H9 (cell line): ENCODE measurements at regions not wholly inside any gene's neighbourhood (a gene's known extent, or its start where the extent isn't known, plus 50 kb on each side); places are given as distances from the start of the nearest gene placed in this dataset.
A peak's percentile ranks its signal among the peaks of the same experiment; 100 is the strongest.

Experiments
- DNase-seq: peaks from one replicate; pipeline ENCODE4 v3.0.0-alpha.2; 2017
- H2AFZ ChIP-seq: one replicate; pipeline ENCODE4 v1.6.1; 2013; ENCODE audit warnings: mild to moderate bottlenecking, low read length, control low read depth, moderate library complexity
- H2AK5ac ChIP-seq: 2 replicates; pipeline ENCODE4 v1.6.1; 2013; ENCODE audit warnings: low read length, control low read depth, mixed read lengths; ENCODE audit not compliant: insufficient read length
- H2BK120ac ChIP-seq: one replicate; pipeline ENCODE4 v1.6.1; 2013; ENCODE audit warnings: low read depth, mild to moderate bottlenecking, low read length, control low read depth, inconsistent platforms; ENCODE audit not compliant: poor library complexity, severe bottlenecking
- H2BK12ac ChIP-seq: 2 replicates; pipeline ENCODE4 v1.6.1; 2013; ENCODE audit warnings: low read length, control low read depth, mixed read lengths, low read depth; ENCODE audit not compliant: insufficient read length
- H2BK15ac ChIP-seq: 2 replicates; pipeline ENCODE4 v1.6.1; 2013; ENCODE audit warnings: low read depth, low read length, control low read depth
- H2BK20ac ChIP-seq: one replicate; pipeline ENCODE4 v1.6.1; 2013; ENCODE audit warnings: low read depth, mild to moderate bottlenecking, low read length, control low read depth, inconsistent platforms; ENCODE audit not compliant: poor library complexity, severe bottlenecking
- H2BK5ac ChIP-seq: 2 replicates; pipeline ENCODE4 v1.6.1; 2013; ENCODE audit warnings: low read length, control low read depth, mixed read lengths; ENCODE audit not compliant: insufficient read length
- H3K14ac ChIP-seq: 2 replicates; pipeline ENCODE4 v1.6.1; 2013; ENCODE audit warnings: low read length, control low read depth; ENCODE audit not compliant: insufficient read depth
- H3K18ac ChIP-seq: 2 replicates; pipeline ENCODE4 v1.6.1; 2013; ENCODE audit warnings: low read depth, mild to moderate bottlenecking, mixed read lengths, low read length, control low read depth; ENCODE audit not compliant: insufficient read length
- H3K23ac ChIP-seq: 2 replicates; pipeline ENCODE4 v1.6.1; 2013; ENCODE audit warnings: low read length, control low read depth, mixed read lengths, low read depth; ENCODE audit not compliant: insufficient read length
- H3K23me2 ChIP-seq: 2 replicates; pipeline ENCODE4 v1.6.1; 2013; ENCODE audit warnings: low read depth, mild to moderate bottlenecking, mixed read lengths, low read length, control low read depth; ENCODE audit not compliant: insufficient read length, poor library complexity, severe bottlenecking
- H3K27ac ChIP-seq: 2 replicates; pipeline ENCODE4 v1.5.1; 2013; ENCODE audit warnings: low read length, control low read depth, mixed read lengths, low read depth; ENCODE audit not compliant: insufficient read length
- H3K27me3 ChIP-seq: 2 replicates; pipeline ENCODE4 v1.6.1; 2013; ENCODE audit warnings: low read length, control low read depth, inconsistent platforms; ENCODE audit not compliant: insufficient read depth
- H3K4ac ChIP-seq: 2 replicates; pipeline ENCODE4 v1.6.1; 2013; ENCODE audit warnings: low read depth, mild to moderate bottlenecking, control low read depth, inconsistent platforms, low read length, moderate library complexity
- H3K4me1 ChIP-seq: 2 replicates; pipeline ENCODE4 v1.6.1; 2013; ENCODE audit warnings: low read length, control low read depth, inconsistent platforms; ENCODE audit not compliant: insufficient read depth
- H3K4me2 ChIP-seq: 2 replicates; pipeline ENCODE4 v1.6.1; 2013; ENCODE audit warnings: low read length, control low read depth, mixed read lengths; ENCODE audit not compliant: insufficient read length, insufficient read depth
- H3K56ac ChIP-seq: 2 replicates; pipeline ENCODE4 v1.6.1; 2013; ENCODE audit warnings: low read depth, mild to moderate bottlenecking, mixed read lengths, low read length, control low read depth; ENCODE audit not compliant: insufficient read length
- H3K79me1 ChIP-seq: 2 replicates; pipeline ENCODE4 v1.6.1; 2013; ENCODE audit warnings: low read depth, mild to moderate bottlenecking, moderate library complexity, low read length, control low read depth, inconsistent platforms; ENCODE audit not compliant: insufficient read depth, poor library complexity, severe bottlenecking
- H3K79me2 ChIP-seq: 2 replicates; pipeline ENCODE4 v1.6.1; 2013; ENCODE audit warnings: low read length, control low read depth, inconsistent platforms; ENCODE audit not compliant: insufficient read depth
- H3K9ac ChIP-seq: 2 replicates; pipeline ENCODE4 v1.6.1; 2013; ENCODE audit warnings: low read length, control low read depth, mixed read lengths; ENCODE audit not compliant: insufficient read length; ENCODE audit errors: extremely low read depth
- H3K9me3 ChIP-seq: one replicate; pipeline ENCODE4 v1.6.1; 2013; ENCODE audit warnings: low read depth, low read length, inconsistent platforms; ENCODE audit not compliant: control insufficient read depth
- H3T11ph ChIP-seq: one replicate; pipeline ENCODE4 v1.6.1; 2013; ENCODE audit warnings: mild to moderate bottlenecking, low read length, control low read depth, inconsistent platforms
- H4K20me1 ChIP-seq: one replicate; pipeline ENCODE4 v1.6.1; 2013; ENCODE audit not compliant: control insufficient read depth, insufficient read length, insufficient read depth
- H4K5ac ChIP-seq: 2 replicates; pipeline ENCODE4 v1.6.1; 2013; ENCODE audit warnings: low read depth, mild to moderate bottlenecking, mixed read lengths, low read length, control low read depth; ENCODE audit not compliant: insufficient read length
- H4K8ac ChIP-seq: replicated peaks from 2 replicates; pipeline ENCODE4 v1.6.1; 2013; ENCODE audit warnings: low read length, control low read depth, mixed read lengths, low read depth; ENCODE audit not compliant: insufficient read length
- H4K91ac ChIP-seq: 2 replicates; pipeline ENCODE4 v1.6.1; 2013; ENCODE audit warnings: low read depth, mild to moderate bottlenecking, moderate library complexity, mixed read lengths, low read length, control low read depth; ENCODE audit not compliant: insufficient read length
- H3K27ac Mint-ChIP-seq, 3 experiments: 2 replicates in 2 of 3; 3 replicates in 1 of 3; pipeline ENCODE4 v1.8.0; 2020 to 2021; ENCODE audit warnings: mixed read lengths in 3 of 3, mild to moderate bottlenecking in 1 of 3, moderate library complexity in 1 of 3
- H3K27me3 Mint-ChIP-seq: 2 replicates; pipeline ENCODE4 v1.8.0; 2021; ENCODE audit warnings: low read depth, mild to moderate bottlenecking, moderate library complexity, mixed read lengths
- H3K36me3 Mint-ChIP-seq, 3 experiments: 2 replicates in 2 of 3; 3 replicates in 1 of 3; pipeline ENCODE4 v1.8.0; 2020 to 2021; ENCODE audit warnings: low read depth in 3 of 3, mixed read lengths in 3 of 3; ENCODE audit not compliant: insufficient read depth in 1 of 3
- H3K4me1 Mint-ChIP-seq, 2 experiments: 2 replicates each; pipeline ENCODE4 v1.8.0; 2020; ENCODE audit warnings: mixed read lengths in 2 of 2
- H3K4me3 Mint-ChIP-seq, 2 experiments: 2 replicates in 1 of 2; 3 replicates in 1 of 2; pipeline ENCODE4 v1.8.0; 2020 to 2021; ENCODE audit warnings: mild to moderate bottlenecking in 2 of 2, mixed read lengths in 2 of 2, moderate library complexity in 1 of 2
- H3K9me3 Mint-ChIP-seq, 2 experiments: 2 replicates in 1 of 2; 3 replicates in 1 of 2; pipeline ENCODE4 v1.8.0; 2020; ENCODE audit warnings: mild to moderate bottlenecking in 2 of 2, mixed read lengths in 2 of 2, moderate library complexity in 1 of 2
- CTCF ChIP-seq: fragments of 200-600 bp; sonication (generic); conservative IDR thresholded peaks from 3 replicates; pipeline ENCODE4 v1.8.0; 2021; ENCODE audit warnings: antibody characterized with exemption, mild to moderate bottlenecking
- WGBS: extraction: QIAGEN DNeasy Blood & Tissue Kit; methylation state at CpG from one replicate; pipeline ENCODE4 v1.1.7; 2013; ENCODE audit warnings: missing lambda C conversion rate, low lambda C conversion rate, mixed read lengths; ENCODE audit not compliant: insufficient read length; ENCODE audit errors: extremely low coverage; 5-methylcytosine and 5-hydroxymethylcytosine counted together

GRCh38 chr21:37986751-37987399 is 70.6 kb upstream of the KCNJ6 start:
- Histone ChIP-seq H3K79me2 (no peaks in the 10 kb centered on the region), H4K8ac (no peak overlapping the region), H4K91ac (no peak overlapping the region), H3K18ac (no peak overlapping the region), H2AK5ac (no peak overlapping the region), H2BK20ac (no peak overlapping the region), H2AFZ (no peak overlapping the region), H3K9ac (no peak overlapping the region), H3K4ac (no peak overlapping the region), H2BK5ac (no peak overlapping the region), H3K23ac (no peak overlapping the region), H3K27me3 (no peaks in the 10 kb centered on the region), H2BK12ac (no peak overlapping the region), H4K5ac (no peak overlapping the region), H2BK15ac (no peak overlapping the region), H3K4me2 (no peak overlapping the region), H3K9me3 (no peaks in the 10 kb centered on the region), H3T11ph (no peak overlapping the region), H3K4me1 (no peaks in the 10 kb centered on the region), H3K56ac (no peak overlapping the region), H4K20me1 (no peaks in the 10 kb centered on the region), H3K23me2 (no peaks in the 10 kb centered on the region), H3K27ac (no peak overlapping the region), H3K14ac (no peak overlapping the region), H3K79me1 (no peaks in the 10 kb centered on the region), H2BK120ac (peak overlapping the region; percentile 23)
- H3K27me3 Mint-ChIP-seq = no peaks in the 10 kb centered on the region; the same call in none of the 2 replicates
- no peaks in the 10 kb centered on the region; a peak in 1 of 7 replicates for H3K36me3 Mint-ChIP-seq
- DNase-seq = no peak
- H3K9me3 Mint-ChIP-seq = no peaks in the 10 kb centered on the region; a peak in 1 of 5 replicates
- no peak overlapping the region for H3K27ac Mint-ChIP-seq
- no peak for TF ChIP-seq CTCF
- H3K4me1 Mint-ChIP-seq = peaks cover 2 to 6% of the 10 kb centered on the region in 2 experiments
- H3K4me3 Mint-ChIP-seq = no peak overlapping the region
- WGBS = no CpG with 5 or more reads among the region's 5 CpGs
